Upper lobe of left lung (tissue), 4 donors: ENCODE measurements at regions not wholly inside any gene's neighbourhood (a gene's known extent, or its start where the extent isn't known, plus 50 kb on each side); places are given as distances from the start of the nearest gene placed in this dataset.

Experiments
- CTCF ChIP-seq, 6 experiments: fragments of 450-650 bp in 4 of 6; fragments of 200-600 bp in 2 of 6; sonication (generic) in 2 of 6; IDR thresholded peaks; one replicate each; pipeline ENCODE4 v1.5.1; 2016 to 2019; ENCODE audit warnings: antibody characterized with exemption in 6 of 6
- EP300 ChIP-seq, 4 donors: sonication (generic); formaldehyde crosslinking; IDR thresholded peaks; one replicate each; pipeline ENCODE4 v1.5.1; 2017; ENCODE audit warnings: antibody characterized with exemption in 4 of 4, control low read depth in 2 of 4
- POLR2A ChIP-seq, 4 donors: fragments of 450-650 bp; IDR thresholded peaks; one replicate each; pipeline ENCODE4 v1.5.1; 2016 to 2017; ENCODE audit warnings: antibody characterized with exemption in 4 of 4, mild to moderate bottlenecking in 2 of 4
- POLR2AphosphoS5 ChIP-seq, 2 donors: sonication (generic); formaldehyde crosslinking; IDR thresholded peaks; one replicate each; pipeline ENCODE4 v1.5.1; 2017; ENCODE audit warnings: antibody characterized with exemption in 2 of 2

GRCh38 chr5:112549127-112549526 lies 130.1 kb upstream of the EPB41L4A start:
- no peak for TF ChIP-seq CTCF (IDR thresholded peaks at IDR 0.05)
- TF ChIP-seq EP300 (IDR thresholded peaks at IDR 0.05), result no peak
- no peak for TF ChIP-seq POLR2AphosphoS5 (IDR thresholded peaks at IDR 0.05)
- TF ChIP-seq POLR2A (IDR thresholded peaks at IDR 0.05), result no peak
